ENCODE measurements at regions not wholly inside any gene's neighbourhood (a gene's known extent, or its start where the extent isn't known, plus 50 kb on each side); places are given as distances from the start of the nearest gene placed in this dataset.

DNA sequence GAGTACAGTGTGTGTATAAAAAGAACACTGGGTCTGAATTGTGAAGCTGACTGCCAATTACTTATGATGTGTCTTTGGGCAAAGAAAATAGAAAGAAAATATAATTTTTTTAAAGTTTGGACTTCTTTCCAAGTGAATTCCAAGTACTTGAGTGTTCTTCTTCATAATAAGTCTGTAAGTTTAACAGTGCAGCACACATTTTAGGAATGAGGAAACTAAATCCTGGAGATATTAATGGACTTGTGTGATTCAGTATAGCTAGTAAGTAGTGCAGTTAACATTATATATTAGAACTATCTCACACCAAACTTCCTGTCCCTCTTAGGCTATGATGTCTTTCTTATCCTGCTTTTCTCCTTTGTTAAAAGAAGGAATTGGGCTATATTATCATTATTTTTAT lies 1953.8 kb downstream of the MAT2B start:
- H4K20me1 ChIP-seq (ENCODE audit: insufficient read depth, low read length): no peaks in the 10 kb centered on the region
- BruUV-seq (replicated peaks): no TSS peak
- H3K4me3 ChIP-seq (replicated peaks in 1 of 3; ENCODE audit: insufficient read depth in 1 of 3, low read depth in 2 of 3, low read length in 3 of 3): no peak overlapping the region
- H3K27ac ChIP-seq (ENCODE audit: extremely low read length, insufficient read depth, low read length): no peak overlapping the region
- ChIA-PET POLR2A (no interaction called here), CTCF (ENCODE audit: low intra/inter-chr PET ratio, low total read pairs) (no interaction called here)
- intact Hi-C loops (cut with micrococcal nuclease; ENCODE audit: unreplicated experiment) (loop anchor here (5.0 kb wide), 1 partner anchor 1447 kb away; no protein-coding TSS in a partner anchor), in situ Hi-C loops (cut with HindIII; ENCODE audit: extremely low pct_ligation_motif_present, low pct_unique_long_range_greater_than_20kb) (no loop called here)
- peaks cover 71% of the 10 kb centered on the region for H3K9me3 ChIP-seq (ENCODE audit: low read length)
- no peak overlapping the region for H2AFZ ChIP-seq (ENCODE audit: low read length)
- DNase-seq (ENCODE audit: low spot score) (no peak), ATAC-seq (no peak), FAIRE-seq (no peak)
- no peaks in the 10 kb centered on the region for H3K4me1 ChIP-seq (ENCODE audit: insufficient read depth, low read length)
- no peaks in the 10 kb centered on the region for H3K27me3 ChIP-seq (ENCODE audit: control insufficient read depth in 1 of 2, insufficient read depth in 2 of 2, low read length in 2 of 2)
- no peak overlapping the region for H3K9ac ChIP-seq (ENCODE audit: insufficient read depth, low read depth, low read length)
- TF ChIP-seq XBP1 (CRISPR knock-in tag; IDR thresholded peaks at IDR 0.05) (no peak), E2F5 (CRISPR knock-in tag; conservative IDR thresholded peaks at IDR 0.05) (no peak), SIX1 (CRISPR knock-in tag; IDR thresholded peaks at IDR 0.05; ENCODE audit: borderline replicate concordance) (no peak), MIER3 (CRISPR knock-in tag; IDR thresholded peaks at IDR 0.05; ENCODE audit: borderline replicate concordance) (no peak), POLR2G (IDR thresholded peaks at IDR 0.05; ENCODE audit: low read depth, low read length) (no peak), ZIK1 (CRISPR knock-in tag; IDR thresholded peaks at IDR 0.05; ENCODE audit: borderline replicate concordance, low read depth) (no peak), ZFP36L1 (CRISPR knock-in tag; IDR thresholded peaks at IDR 0.05) (no peak), ZNF530 (CRISPR knock-in tag; IDR thresholded peaks at IDR 0.05; ENCODE audit: low read depth) (no peak), SSRP1 (CRISPR knock-in tag; IDR thresholded peaks at IDR 0.05) (no peak), ARID4A (CRISPR knock-in tag; IDR thresholded peaks at IDR 0.05; ENCODE audit: borderline replicate concordance) (no peak), ELF1 (CRISPR knock-in tag; IDR thresholded peaks at IDR 0.05) (no peak), ZNF382 (CRISPR knock-in tag; IDR thresholded peaks at IDR 0.05; ENCODE audit: borderline replicate concordance) (no peak), ZNF33A (CRISPR knock-in tag; IDR thresholded peaks at IDR 0.05; ENCODE audit: borderline replicate concordance) (no peak)
- no peaks in the 10 kb centered on the region for H3K79me2 ChIP-seq (ENCODE audit: insufficient read depth, low read length)
- H3K36me3 ChIP-seq (replicated peaks in 1 of 2; ENCODE audit: control insufficient read depth in 1 of 2, insufficient read depth in 2 of 2, low read length in 2 of 2): no peaks in the 10 kb centered on the region
- no peak overlapping the region for H3K4me2 ChIP-seq (ENCODE audit: low read depth, low read length)
